SK-N-SH (cell line): ENCODE measurements at regions not wholly inside any gene's neighbourhood (a gene's known extent, or its start where the extent isn't known, plus 50 kb on each side); places are given as distances from the start of the nearest gene placed in this dataset.

Experiments
- EP300 ChIP-seq, 2 experiments: IDR thresholded peaks; 2 replicates each; pipeline versions ENCODE4 v1.4.0 to v1.6.1; 2012; ENCODE audit warnings: borderline replicate concordance in 1 of 2, low read depth in 1 of 2, low read length in 1 of 2
- EZH2phosphoT487 ChIP-seq: fragments of 200-600 bp; sonication (generic); IDR thresholded peaks from 2 replicates; pipeline ENCODE4 v1.6.1; 2017; ENCODE audit warnings: low read depth, mixed run types, mild to moderate bottlenecking, antibody characterized with exemption, moderate library complexity, borderline replicate concordance
- GABPA ChIP-seq: IDR thresholded peaks from 2 replicates; pipeline ENCODE4 v1.4.0; 2012; ENCODE audit warnings: low read depth, mild to moderate bottlenecking
- GATA2 ChIP-seq: sonication (generic); formaldehyde crosslinking; IDR thresholded peaks from 2 replicates; pipeline ENCODE4 v1.5.0; 2020; ENCODE audit warnings: mild to moderate bottlenecking, missing genetic modification reagents
- JUND ChIP-seq: IDR thresholded peaks from 2 replicates; pipeline ENCODE4 v1.4.0; 2012
- NRF1 ChIP-seq: IDR thresholded peaks from 2 replicates; pipeline ENCODE4 v1.6.1; 2012; ENCODE audit warnings: low read depth, mild to moderate bottlenecking, low read length
- POLR2AphosphoS5 ChIP-seq: IDR thresholded peaks from 2 replicates; pipeline ENCODE4 v1.6.1; 2012; ENCODE audit warnings: low read depth, low read length
- TF ChIP-seq, protein P1 (sequence below): IDR thresholded peaks from 2 replicates; pipeline ENCODE4 v1.4.0; 2012; ENCODE audit warnings: low read depth, borderline replicate concordance
- TF ChIP-seq, protein P2 (sequence below): fragments of 200-600 bp; sonication (generic); IDR thresholded peaks from 2 replicates; pipeline ENCODE4 v1.6.1; 2017; ENCODE audit warnings: antibody characterized with exemption, mild to moderate bottlenecking, moderate library complexity
- TF ChIP-seq, protein P3 (sequence below): fragments of 150-350 bp; IDR thresholded peaks from 2 replicates; pipeline ENCODE4 v1.6.1; 2017; ENCODE audit warnings: antibody characterized with exemption, low read length, low read depth, borderline replicate concordance
- TF ChIP-seq, protein P4 (sequence below): IDR thresholded peaks from 2 replicates; pipeline ENCODE4 v1.6.1; 2012; ENCODE audit warnings: mild to moderate bottlenecking, low read depth, low read length, moderate library complexity

DNA sequence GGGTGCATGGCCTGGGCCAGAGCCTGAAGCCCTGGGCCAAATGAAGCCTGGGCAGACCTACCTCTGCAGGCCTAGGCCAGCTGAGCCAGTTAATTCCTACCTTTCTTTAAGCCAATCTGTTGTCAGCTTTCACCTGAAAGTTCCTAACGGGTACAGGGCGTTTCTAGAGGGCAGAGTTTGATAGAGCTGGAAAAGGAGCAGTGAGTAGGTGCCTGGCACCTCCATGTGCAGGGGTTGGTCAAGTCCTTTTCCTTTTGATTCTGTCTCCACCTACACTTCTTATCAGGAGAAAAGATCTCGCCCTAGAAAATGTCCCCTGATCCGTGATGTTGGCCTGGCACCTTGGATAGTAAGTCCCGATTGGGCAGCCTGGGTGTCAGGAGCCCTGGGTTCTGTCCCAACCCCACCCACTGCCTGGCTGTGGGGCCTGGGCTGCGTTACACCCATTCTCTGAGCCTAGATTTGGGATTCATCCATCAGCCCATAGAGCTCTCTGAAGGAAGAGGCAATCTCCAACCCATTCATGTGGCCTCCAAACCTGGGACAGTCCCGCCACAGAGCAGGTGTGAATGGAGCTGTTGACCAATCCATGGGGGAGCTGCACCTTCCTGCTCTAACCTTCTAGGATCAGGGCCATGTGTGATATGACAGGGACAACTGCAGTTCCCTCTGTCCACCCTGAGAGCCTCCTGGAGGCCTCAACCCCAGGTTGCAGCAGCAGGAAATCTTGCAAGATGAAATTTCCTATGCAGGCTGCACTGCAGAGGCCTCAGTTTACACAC, 304.3 kb downstream of the MATN1 start:
- TF ChIP-seq EP300 (IDR thresholded peaks at IDR 0.05; ENCODE audit: borderline replicate concordance in 1 of 2, low read depth in 1 of 2, low read length in 1 of 2) = no peak
- no peak for TF ChIP-seq EZH2phosphoT487
- TF ChIP-seq, protein P1, sequence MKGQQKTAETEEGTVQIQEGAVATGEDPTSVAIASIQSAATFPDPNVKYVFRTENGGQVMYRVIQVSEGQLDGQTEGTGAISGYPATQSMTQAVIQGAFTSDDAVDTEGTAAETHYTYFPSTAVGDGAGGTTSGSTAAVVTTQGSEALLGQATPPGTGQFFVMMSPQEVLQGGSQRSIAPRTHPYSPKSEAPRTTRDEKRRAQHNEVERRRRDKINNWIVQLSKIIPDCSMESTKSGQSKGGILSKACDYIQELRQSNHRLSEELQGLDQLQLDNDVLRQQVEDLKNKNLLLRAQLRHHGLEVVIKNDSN = no peak
- TF ChIP-seq JUND = no peak
- no peak for TF ChIP-seq GATA2
- TF ChIP-seq, protein P2, sequence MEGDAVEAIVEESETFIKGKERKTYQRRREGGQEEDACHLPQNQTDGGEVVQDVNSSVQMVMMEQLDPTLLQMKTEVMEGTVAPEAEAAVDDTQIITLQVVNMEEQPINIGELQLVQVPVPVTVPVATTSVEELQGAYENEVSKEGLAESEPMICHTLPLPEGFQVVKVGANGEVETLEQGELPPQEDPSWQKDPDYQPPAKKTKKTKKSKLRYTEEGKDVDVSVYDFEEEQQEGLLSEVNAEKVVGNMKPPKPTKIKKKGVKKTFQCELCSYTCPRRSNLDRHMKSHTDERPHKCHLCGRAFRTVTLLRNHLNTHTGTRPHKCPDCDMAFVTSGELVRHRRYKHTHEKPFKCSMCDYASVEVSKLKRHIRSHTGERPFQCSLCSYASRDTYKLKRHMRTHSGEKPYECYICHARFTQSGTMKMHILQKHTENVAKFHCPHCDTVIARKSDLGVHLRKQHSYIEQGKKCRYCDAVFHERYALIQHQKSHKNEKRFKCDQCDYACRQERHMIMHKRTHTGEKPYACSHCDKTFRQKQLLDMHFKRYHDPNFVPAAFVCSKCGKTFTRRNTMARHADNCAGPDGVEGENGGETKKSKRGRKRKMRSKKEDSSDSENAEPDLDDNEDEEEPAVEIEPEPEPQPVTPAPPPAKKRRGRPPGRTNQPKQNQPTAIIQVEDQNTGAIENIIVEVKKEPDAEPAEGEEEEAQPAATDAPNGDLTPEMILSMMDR = no peak
- TF ChIP-seq NRF1 = no peak
- TF ChIP-seq, protein P3, sequence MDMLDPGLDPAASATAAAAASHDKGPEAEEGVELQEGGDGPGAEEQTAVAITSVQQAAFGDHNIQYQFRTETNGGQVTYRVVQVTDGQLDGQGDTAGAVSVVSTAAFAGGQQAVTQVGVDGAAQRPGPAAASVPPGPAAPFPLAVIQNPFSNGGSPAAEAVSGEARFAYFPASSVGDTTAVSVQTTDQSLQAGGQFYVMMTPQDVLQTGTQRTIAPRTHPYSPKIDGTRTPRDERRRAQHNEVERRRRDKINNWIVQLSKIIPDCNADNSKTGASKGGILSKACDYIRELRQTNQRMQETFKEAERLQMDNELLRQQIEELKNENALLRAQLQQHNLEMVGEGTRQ = no peak
- TF ChIP-seq, protein P4, sequence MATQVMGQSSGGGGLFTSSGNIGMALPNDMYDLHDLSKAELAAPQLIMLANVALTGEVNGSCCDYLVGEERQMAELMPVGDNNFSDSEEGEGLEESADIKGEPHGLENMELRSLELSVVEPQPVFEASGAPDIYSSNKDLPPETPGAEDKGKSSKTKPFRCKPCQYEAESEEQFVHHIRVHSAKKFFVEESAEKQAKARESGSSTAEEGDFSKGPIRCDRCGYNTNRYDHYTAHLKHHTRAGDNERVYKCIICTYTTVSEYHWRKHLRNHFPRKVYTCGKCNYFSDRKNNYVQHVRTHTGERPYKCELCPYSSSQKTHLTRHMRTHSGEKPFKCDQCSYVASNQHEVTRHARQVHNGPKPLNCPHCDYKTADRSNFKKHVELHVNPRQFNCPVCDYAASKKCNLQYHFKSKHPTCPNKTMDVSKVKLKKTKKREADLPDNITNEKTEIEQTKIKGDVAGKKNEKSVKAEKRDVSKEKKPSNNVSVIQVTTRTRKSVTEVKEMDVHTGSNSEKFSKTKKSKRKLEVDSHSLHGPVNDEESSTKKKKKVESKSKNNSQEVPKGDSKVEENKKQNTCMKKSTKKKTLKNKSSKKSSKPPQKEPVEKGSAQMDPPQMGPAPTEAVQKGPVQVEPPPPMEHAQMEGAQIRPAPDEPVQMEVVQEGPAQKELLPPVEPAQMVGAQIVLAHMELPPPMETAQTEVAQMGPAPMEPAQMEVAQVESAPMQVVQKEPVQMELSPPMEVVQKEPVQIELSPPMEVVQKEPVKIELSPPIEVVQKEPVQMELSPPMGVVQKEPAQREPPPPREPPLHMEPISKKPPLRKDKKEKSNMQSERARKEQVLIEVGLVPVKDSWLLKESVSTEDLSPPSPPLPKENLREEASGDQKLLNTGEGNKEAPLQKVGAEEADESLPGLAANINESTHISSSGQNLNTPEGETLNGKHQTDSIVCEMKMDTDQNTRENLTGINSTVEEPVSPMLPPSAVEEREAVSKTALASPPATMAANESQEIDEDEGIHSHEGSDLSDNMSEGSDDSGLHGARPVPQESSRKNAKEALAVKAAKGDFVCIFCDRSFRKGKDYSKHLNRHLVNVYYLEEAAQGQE = no peak
- no peak for TF ChIP-seq POLR2AphosphoS5
- no peak for TF ChIP-seq GABPA
